CMK (cell line): ENCODE measurements at regions not wholly inside any gene's neighbourhood (a gene's known extent, or its start where the extent isn't known, plus 50 kb on each side); places are given as distances from the start of the nearest gene placed in this dataset.

Source experiments
- DNase-seq: peaks from one replicate; pipeline ENCODE4 v3.0.0-alpha.2; 2010; ENCODE audit warnings: low read depth

DNA sequence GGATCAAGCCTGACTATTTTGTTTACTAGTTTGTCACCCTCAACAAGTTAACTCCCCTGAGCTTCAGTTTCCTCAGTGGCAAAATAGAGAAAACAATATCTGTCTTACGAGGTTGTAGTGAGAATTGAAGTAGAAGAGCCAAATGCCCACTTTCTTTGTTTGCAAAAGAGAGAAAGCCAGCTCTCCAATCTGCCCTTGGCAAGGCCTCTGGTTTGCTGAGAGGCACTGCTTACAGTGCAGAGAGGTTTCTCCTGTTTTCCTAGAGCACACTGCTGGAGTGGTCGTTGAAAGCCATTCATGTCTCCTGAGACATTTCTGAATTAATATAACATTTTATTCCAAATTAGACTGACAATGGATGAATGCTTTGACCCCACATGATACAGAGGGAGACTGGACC, 260.5 kb upstream of the IGF1R start:
- no peak for DNase-seq

DNA sequence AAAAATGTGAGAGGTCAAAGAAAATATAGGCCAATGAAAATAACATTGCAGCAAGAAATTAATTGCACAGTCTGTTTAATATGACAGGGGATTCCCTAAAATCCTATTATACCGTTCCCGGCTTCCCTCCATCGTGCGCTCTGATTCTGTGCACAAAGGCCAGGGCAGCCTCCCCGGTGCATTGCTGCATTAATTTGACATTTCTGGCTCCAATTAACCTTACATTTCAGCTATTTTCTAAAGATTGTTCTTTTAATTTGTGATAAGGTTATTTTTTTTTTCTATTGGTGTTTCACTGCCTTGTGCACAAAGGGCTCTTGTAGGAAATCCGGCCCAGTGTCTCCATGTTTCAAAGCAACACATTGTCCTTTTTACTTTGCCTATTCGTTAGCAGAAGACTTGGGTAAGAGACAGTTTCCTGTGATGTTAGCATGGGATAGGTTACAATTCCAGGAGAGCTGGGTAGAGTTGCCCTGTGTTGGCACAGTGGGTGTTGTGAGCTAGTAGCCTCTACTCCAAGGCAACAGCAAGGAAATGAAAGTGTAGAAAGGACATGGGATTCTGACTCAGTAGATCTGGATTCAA, 257.3 kb upstream of the IGF1R start:
- no peak for DNase-seq

DNA sequence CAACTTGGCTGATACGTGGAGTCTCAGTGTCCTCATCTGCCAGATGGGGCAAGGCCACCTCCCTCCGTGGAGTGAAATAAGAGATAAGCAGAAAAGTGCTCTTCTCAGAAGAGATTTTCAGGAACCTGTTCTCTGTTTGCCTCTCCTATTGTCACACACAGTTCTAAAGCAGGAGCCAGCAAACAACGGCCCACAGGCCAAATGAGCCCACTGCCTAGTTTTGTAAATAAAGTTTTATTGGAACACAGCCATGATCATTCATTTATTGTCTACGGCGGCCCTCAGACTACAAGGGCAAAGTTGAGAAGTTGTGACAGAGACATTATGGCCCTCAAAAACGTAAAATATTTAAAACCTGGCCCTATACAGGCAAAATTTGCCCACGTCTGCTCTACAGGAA, 256.8 kb upstream of the IGF1R start:
- DNase-seq = no peak

DNA sequence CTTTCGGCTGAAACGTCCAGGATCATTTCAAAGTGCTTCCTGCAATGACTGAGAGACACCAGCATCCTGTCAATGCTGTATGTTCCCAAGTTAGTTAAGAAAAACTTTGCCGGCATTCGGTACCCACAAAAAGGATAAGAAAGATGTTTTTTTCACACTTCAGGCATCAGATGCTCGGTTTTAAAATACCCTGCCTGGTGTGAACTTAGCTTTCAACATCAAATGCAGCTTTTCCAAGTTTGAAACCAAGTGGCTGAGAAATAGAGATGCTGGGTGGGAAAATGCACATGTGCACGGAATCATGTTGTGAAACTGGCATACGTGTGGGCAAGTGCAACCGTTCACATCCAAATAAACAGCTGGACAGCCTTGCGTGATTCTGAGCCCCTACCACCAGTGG, 254.9 kb upstream of the IGF1R start:
- no peak for DNase-seq

DNA sequence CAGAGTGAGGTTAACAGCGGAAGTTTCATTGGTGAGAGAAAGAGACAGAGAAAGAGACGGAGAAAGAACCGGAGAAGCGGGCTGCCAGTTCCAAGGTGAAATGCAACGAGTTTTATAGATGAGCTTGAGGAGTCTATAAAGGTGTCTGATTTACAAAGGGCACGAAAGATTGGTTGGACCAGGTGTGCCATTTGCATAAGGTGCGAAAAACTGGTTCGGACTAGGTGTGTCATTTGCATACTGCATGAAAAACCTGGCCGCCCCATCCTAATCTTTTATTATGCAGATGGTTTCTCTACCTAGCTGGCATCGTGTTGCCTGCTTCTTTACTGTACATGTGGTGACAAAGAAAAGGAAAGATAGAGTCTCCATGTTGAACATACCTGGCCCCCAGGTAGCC, 253.8 kb upstream of the IGF1R start:
- DNase-seq = no peak

DNA sequence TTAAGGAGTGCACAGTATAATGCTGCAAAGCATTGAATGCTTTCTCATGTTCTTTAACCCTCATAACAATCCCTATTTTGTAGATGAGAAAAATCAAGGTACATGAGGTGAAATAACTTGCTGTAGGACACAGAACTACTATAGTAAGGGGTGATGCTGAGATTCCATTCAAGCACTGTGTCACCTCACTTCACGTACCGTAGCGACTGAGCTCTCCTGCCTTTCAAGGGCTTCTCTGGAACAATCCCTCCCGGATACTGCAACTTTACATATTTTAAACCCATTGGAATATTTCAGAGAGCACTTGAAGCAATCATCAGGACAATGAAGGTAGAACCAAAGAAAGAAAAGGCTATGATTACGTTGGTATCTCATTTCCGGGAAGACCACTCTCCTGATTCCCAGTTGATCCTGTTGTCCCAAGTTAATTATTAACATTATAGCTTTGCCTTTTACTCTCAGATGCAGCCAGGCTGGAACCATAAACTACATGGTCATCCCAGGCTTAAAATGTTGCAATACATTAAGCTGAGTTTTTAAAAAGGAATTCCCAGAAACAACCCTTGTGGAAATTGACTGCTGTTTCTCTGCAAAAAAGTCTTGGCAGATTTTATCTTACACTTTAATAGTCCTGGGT, 252.2 kb upstream of the IGF1R start:
- DNase-seq = no peak

DNA sequence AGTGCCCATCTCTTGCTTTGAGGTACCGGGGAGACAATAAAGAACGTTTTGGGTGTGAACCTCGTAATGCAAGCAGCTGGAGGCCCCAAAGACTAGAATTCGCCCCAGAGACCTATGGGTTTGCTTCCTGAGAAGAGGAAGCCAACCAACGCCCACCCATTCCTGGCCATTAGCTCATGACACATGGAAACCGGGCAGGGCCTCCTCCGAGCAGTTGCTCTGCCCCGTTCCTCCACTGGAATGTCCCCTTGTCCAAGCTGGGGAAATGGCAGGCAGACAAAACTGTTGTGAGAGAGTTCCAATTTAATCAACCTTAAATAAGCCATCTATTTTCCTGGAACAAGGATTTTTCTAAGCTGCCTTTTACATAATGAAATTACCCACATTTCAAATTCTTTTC, 250.9 kb upstream of the IGF1R start:
- DNase-seq = no peak

DNA sequence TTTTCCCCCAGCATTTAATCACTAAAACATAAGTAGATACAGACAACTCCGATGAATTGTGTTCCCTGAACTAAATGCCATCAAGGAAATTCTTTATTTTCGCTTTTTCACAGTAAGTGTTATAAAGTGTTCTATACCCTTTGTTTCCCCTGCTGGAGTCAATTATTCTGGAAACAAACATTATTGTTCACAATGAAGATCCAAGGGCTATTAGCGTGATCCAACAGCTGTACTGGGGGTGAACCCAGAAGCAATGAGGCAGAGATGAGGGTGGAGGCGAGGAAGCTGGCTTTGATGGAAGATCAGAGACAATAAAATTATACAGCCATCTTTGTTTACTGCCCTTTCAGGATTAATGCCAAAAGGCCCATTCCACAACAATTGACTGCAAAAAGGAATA, 250.3 kb upstream of the IGF1R start:
- no peak for DNase-seq

DNA sequence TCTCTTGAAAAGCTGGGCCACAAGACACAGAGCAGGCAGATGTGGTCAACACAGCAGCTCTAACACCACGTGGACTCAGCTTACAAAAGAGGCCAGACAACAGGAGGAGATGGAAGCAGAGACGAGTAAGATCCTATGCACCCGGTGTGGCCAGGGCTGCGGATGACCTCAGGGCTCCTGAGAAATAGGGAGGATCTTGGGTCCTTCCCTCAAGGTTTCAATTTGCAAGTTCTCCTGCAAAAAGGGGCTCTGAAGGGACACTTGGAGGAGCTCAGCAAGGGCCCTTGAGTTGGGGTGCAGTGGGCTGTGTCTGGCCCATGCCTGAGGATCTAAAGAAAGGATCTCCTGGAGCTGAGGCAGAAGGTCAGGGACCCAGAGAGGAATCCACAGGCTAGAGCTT, 249.5 kb upstream of the IGF1R start:
- DNase-seq = no peak

DNA sequence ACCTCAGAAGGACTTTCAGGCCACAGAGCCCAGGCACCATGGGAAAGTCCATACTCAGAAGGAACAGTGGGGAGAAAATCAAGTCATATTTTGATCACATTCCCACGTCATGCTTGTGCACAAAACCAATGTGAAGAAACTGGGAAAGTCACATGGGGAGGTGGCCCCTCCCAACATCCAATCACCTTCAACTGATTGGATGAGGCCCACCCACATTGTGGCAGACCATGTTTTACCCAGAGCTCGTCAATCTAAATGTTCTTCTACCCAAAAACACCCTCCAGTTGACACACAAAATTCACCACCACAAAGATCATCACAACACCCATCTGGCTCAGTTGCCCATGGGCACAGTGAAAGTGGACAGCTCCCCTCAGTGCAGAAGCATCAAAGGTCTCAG, 248.2 kb upstream of the IGF1R start:
- no peak for DNase-seq

DNA sequence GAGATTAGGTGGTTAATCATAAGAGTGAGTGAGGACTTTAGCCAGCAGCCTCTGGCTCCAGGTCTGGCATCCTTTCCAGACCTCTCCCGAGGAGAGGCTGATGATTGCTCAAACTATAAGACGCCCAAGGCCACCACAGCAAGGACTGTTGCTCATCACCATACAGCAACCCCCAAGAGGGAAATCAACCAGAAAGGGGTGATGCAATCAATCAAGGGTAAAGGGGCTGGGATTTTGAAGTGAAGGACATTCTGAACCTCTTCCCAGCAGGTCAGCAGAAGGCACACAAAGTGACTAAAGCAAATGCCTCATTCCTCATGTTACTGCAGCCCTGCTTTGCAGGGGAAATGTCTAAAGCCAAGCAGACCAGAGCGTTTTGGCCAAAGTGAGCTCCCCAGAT, 247.3 kb upstream of the IGF1R start:
- DNase-seq = no peak

DNA sequence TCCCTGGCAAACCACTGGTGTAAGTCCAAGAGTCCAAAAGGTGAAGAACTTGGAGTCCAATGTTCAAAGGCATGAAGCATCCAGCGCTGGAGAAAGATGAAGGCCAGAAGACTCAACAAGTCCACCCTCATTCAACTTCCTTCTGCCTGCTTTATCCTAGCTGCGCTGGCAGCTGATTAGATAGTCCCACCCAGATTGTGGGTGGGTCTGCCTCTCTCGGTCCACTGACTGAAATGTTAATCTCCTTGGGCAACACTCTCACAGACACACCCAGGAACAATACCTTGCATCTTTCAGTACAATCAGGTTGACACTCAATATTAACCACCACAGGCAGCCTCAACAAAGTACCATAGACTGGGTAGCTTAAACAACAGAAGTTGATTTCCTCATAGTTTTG, 245.9 kb upstream of the IGF1R start:
- no peak for DNase-seq

DNA sequence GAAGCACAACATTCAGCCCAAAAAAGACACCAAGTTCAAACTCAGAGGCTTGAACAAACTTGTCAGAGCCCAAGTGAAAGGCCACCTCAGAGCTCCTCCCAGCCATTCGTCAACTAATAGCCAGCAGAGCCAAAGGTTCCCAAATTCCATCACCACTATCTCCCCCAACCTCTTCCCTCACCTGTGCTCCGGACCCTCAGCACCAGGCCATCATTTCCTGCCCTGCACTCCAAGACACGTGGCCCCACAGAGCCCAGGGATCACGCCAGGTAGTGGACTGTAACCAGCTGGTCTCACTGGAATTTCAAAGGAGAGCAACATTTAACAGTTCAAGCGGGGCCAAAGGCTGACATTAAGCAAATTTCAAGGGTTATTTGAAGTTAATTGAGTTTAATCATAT, 245.2 kb upstream of the IGF1R start:
- DNase-seq = no peak

DNA sequence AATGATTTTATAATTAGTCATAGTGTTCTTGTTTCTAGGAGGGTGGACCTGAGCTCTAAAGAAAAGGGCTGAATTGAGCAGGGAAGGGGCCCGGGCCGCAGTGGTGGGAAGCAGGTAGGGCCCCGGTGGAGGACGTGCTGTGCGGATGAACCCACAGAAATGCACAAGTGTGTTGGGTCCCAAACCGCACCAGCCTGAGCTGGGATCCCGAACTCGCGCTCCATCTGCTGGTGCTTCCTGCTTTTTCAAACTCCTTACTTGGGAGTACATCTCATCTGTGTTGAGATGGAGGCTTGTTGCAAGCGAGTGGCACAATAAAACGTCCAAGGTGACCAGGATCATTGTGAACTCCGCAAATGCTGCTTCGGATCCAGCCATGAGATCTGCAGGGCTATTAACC, 244.8 kb upstream of the IGF1R start:
- no peak for DNase-seq

DNA sequence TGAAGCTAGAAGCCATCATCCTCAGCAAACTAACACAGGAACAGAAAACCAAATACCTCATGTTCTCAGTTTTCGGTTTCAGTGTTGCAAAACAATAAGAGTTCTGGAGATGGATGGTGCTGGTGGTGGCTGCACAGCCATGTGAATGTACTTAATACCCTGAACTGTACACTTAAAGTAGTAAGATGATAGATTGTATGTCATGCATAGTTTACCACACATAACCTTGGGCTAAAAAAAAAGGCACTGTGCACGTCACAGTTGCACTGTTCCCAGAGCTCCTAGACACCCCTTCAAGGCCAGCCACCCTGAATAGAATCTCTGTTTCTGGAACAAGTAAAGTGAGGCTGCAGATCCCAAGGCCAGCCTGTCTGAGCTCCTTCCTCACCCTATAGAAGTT, 243.3 kb upstream of the IGF1R start:
- no peak for DNase-seq

DNA sequence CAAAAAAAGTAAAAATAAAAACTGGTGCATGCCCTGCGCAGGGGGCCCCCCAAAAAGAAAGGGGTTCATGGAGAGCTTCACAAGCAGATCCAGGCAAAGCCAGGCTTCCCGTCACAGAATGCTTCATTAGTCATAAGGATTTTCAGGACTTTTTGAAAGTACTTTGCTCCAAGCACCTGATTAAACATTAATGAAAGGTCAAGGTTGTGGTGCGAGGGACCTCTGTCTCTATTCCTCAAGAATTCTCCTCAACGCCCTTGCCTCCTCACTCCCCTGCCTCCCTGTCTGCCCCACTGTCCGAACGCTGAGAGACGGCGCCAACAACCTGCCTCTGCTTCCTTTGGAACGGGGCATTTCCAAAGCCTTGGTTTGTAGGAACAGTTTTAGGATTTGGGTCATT, 240.1 kb upstream of the IGF1R start:
- no peak for DNase-seq

DNA sequence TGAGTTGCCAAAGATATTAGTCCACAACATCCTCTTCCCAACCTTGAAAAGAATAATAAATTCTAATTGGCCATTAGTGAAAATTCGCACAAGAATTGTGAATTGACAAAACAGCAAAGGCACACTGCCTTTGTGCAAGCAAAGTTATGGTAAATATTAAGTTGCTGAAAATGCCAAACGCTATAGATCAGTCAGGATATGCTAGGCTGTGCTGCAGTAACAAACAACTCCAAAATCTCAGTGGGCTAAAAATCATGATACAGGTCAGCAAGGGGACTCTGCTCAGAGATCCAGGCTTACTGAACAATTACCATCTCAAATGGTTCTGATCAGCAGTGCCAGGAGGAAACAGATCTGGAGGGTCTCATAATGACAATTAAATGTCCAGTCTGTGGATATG, 238.0 kb upstream of the IGF1R start:
- no peak for DNase-seq

DNA sequence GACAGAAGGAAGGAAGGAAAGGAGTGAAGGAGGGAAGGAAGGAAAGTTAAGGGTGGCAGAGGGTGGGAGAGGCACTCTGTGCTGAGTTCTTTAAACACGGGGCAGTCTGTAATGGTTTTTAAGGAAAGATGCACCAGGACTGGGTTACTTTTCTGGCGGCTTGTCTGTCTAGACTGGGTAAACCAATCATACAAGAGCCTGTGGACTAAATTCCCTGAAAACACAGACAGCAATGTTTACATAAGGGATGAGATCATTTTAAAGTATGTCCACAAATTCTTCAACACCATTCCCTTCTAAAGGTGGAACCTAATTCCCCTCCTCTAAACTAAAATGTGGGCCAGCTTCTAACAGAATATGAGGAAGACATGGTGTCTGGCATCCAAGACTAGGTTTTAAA, 235.5 kb upstream of the IGF1R start:
- no peak for DNase-seq

DNA sequence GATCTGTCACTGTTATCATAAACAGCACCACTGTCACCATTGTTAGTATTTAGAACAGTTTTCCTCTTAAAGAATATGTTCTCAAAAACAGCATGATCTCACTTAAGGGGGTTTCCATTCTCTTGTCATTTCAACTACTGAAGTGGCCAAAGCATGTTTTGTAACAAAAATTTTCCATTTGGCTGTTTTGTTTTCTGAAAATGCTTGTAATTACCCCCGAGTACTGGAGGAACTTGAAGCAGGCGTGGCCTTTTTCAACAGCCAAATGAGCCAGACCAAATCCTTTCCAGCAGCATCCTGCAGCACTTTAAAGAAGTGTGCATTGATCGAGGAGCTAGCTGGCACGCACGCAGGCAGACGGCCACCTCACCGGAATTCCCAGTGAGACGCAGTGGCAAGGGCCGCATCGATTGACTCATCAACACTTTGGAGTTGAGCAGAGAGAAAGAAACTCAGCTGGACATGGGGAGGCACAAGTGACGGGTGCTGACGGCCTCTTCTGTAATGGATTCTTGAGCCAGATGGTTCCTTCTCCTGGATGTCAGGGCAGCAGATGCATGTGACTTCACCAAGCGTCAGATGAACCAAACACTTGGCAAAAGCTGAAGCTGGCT, 234.3 kb upstream of the IGF1R start:
- no peak for DNase-seq

DNA sequence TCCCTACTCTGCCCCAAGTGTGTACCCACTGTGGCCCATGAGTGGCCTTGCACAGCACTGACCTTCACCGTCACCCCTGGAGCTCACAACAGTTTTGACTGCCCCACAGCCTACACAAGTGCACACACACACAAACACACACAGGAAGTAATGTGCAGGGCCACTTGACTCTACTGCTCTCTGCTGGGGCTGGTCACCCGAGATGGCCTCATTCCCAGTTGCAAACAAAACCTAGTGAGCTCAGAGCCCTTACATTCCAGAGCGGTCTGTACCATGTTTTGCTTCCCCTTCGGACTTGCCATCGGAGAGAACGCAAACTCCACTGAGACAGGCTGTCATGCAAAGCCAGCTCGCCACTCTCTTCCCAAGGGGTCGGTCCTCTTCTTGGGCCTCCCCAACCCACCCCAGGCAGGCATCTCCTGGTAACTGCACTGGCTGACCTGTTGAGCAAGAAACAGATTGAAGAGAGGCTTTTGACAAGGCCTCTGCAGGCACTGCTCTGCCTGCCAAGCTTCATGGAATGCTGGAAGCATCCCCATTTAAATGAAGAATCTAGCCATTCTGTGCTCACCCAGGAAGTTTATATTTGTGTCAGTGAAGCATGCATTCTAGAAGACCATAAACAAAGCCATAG, 232.0 kb upstream of the IGF1R start:
- no peak for DNase-seq

DNA sequence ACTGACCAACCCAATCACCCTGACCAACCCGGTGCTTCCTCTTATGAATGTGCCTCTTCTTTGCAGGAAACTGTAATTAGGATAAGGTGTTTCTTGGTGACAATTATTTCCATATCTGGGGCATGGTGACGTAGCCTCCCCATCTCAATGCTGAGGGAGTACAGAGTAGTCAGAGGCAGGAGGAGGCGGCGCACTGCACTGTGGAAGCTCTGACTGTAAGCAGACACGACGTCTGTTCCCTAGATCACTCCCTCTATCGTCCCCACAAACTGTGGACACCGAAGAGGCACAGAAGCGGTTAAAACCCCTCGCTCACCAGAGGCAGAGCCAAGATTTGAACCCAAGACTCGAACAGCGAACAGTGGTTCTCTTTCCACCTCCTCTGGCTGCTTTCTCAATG, 231.0 kb upstream of the IGF1R start:
- no peak for DNase-seq

DNA sequence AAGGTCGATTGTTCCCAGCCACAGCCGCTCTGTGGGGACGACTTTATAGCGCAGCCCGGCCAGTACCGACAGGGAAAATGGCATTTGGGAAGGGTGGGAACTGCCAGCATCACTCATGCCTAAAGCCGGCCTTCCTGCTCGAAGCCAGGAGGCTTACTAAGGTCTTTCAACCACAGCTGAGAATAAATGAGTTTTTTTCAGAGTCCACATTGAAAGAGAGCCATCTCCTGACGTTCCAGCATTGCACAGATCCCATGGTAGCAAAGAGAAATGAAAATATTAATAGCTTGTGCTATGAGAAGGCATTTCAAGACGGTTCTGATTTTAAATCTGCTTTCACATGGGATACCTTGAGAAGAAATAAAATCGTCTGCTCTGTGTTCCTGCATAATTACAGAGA, 230.2 kb upstream of the IGF1R start:
- DNase-seq = no peak

DNA sequence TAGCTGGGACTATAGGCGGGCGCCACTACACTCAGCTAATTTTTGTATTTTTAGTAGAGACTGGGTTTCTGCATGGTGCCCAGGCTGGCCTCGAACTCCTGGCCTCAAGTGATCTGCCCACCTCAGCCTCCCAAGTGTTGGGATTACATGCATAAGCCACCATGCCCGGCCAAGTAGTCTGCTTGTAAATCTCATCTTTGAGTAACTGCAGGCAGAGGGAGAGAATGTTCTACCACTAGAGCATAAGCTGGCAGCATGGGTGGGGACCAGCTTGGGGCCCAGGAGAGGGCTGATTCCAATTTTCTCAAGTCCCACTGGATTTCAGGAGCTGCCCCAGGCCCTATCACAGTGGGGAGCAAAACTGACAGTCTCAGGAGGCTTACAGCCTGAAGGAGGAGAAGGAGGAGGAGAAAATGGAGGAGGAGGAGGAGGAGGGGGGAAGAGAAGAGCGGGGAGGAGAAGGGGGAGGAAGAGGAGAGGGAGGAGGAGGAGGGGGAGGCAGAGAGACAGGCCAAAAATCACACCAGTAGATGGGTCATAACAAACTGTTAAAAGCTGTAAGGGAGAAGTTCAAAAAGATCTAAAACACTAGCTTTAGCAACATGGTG, 229.1 kb upstream of the IGF1R start:
- no peak for DNase-seq
